Panc1 (cell line): ENCODE measurements at regions not wholly inside any gene's neighbourhood (a gene's known extent, or its start where the extent isn't known, plus 50 kb on each side); places are given as distances from the start of the nearest gene placed in this dataset.
"Not testable (repeated sequence)": the region's sequence is repeated elsewhere in the genome, so short reads cannot be mapped to it uniquely, and the experiment has no call there.

ENCODE experiments used
- ATAC-seq: fragments of 200-7000 bp; cut with Tn5 transposase; 2 replicates; pipeline ENCODE4 v1.9.1; 2020; ENCODE audit warnings: mild to moderate bottlenecking, moderate library complexity
- BruUV-seq: library from RNA; stranded (reverse); fragments of 400-500 nt; replicated peaks from 2 replicates; lab custom pipeline; 2021; lab: Mats Ljungman, UMichigan
- CTCF ChIA-PET: fragments of 300-600 bp; sonication (Branson Sonifier 250); formaldehyde crosslinking; loops from one replicate; lab custom pipeline; 2022; ENCODE audit warnings: antibody characterized with exemption; lab: Charles Lee
- POLR2A ChIA-PET: fragments of 300-600 bp; sonication (Branson Sonifier 250); formaldehyde crosslinking; loops from one replicate; lab custom pipeline; 2022; ENCODE audit warnings: antibody characterized with exemption; lab: Charles Lee
- DNase-seq: peaks from one replicate; pipeline ENCODE4 v3.0.0-alpha.2; 2010; ENCODE audit warnings: low read depth, low spot score
- H3K27ac ChIP-seq: 2 replicates; pipeline ENCODE4 v1.5.1; 2011; ENCODE audit warnings: mild to moderate bottlenecking, low read length, inconsistent platforms
- H3K27me3 ChIP-seq: fragments of 200-500 bp; sonication (Bioruptor generic); 2 replicates; pipeline ENCODE4 v1.6.0; 2014; ENCODE audit warnings: low read length, inconsistent platforms; ENCODE audit not compliant: control insufficient read depth, insufficient read depth
- H3K36me3 ChIP-seq: fragments of 200-500 bp; sonication (Bioruptor generic); 2 replicates; pipeline ENCODE4 v1.5.1; 2014; ENCODE audit warnings: inconsistent platforms, mild to moderate bottlenecking, low read length, moderate library complexity; ENCODE audit not compliant: control insufficient read depth, insufficient read depth
- H3K4me1 ChIP-seq: 2 replicates; pipeline ENCODE4 v1.5.1; 2011; ENCODE audit warnings: inconsistent platforms, mild to moderate bottlenecking, low read length, moderate library complexity; ENCODE audit not compliant: control insufficient read depth, insufficient read depth
- H3K4me3 ChIP-seq, 2 experiments: 2 replicates each; pipeline ENCODE4 v1.5.1; 2011 to 2012; ENCODE audit warnings: low read depth in 2 of 2, low read length in 2 of 2, mild to moderate bottlenecking in 2 of 2, inconsistent platforms in 1 of 2, moderate library complexity in 1 of 2
- H3K9me3 ChIP-seq: fragments of 200-500 bp; sonication (Bioruptor generic); 2 replicates; pipeline ENCODE4 v1.5.1; 2014; ENCODE audit warnings: low read depth, mild to moderate bottlenecking, inconsistent platforms, low read length, moderate library complexity; ENCODE audit not compliant: control insufficient read depth, insufficient read depth
- CTCF ChIP-seq: fragments of 450-650 bp; IDR thresholded peaks from 2 replicates; pipeline ENCODE4 v1.5.1; 2017; ENCODE audit warnings: mild to moderate bottlenecking
- POLR2AphosphoS5 ChIP-seq: IDR thresholded peaks from 2 replicates; pipeline ENCODE4 v1.6.1; 2012; ENCODE audit warnings: mild to moderate bottlenecking, low read depth, low read length, moderate library complexity
- SIN3A ChIP-seq: IDR thresholded peaks from 2 replicates; pipeline ENCODE4 v1.6.1; 2012; ENCODE audit warnings: low read depth, mild to moderate bottlenecking, low read length, moderate library complexity, borderline replicate concordance; ENCODE audit not compliant: insufficient read depth
- TCF7L2 ChIP-seq: IDR thresholded peaks from 2 replicates; pipeline ENCODE4 v1.6.1; 2011; ENCODE audit warnings: mild to moderate bottlenecking, low read depth, low read length, inconsistent platforms
- in situ Hi-C: cut with HindIII; loops from 2 replicates; pipeline ENCODE4 v1.10.0; 2016; ENCODE audit warnings: low sequenced_read_pairs, low pct_unique_long_range_greater_than_20kb
- intact Hi-C: fragments of 100-400 bp; cut with micrococcal nuclease; formaldehyde crosslinking; loops from one replicate; pipeline ENCODE4 v1.10.0; 2022; ENCODE audit not compliant: unreplicated experiment
- TF ChIP-seq, protein P1 (sequence below), 2 experiments: IDR thresholded peaks; 2 replicates each; pipeline ENCODE4 v1.6.1; 2011 to 2012; ENCODE audit warnings: low read depth in 2 of 2, control low read depth in 1 of 2, low read length in 1 of 2, mild to moderate bottlenecking in 1 of 2, moderate library complexity in 1 of 2; ENCODE audit not compliant: insufficient read depth in 1 of 2

GRCh38 chr17:26963163-26963503 is 330.8 kb upstream of the WSB1 start:
- Histone ChIP-seq H3K36me3 (no peaks in the 10 kb centered on the region), H3K9me3 (no peaks in the 10 kb centered on the region), H3K4me1 (no peaks in the 10 kb centered on the region), H3K27me3 (no peaks in the 10 kb centered on the region), H3K4me3 (no peak overlapping the region), H3K27ac (no peak overlapping the region)
- ChIA-PET POLR2A (no interaction called here), CTCF (no interaction called here)
- TF ChIP-seq, protein P1, sequence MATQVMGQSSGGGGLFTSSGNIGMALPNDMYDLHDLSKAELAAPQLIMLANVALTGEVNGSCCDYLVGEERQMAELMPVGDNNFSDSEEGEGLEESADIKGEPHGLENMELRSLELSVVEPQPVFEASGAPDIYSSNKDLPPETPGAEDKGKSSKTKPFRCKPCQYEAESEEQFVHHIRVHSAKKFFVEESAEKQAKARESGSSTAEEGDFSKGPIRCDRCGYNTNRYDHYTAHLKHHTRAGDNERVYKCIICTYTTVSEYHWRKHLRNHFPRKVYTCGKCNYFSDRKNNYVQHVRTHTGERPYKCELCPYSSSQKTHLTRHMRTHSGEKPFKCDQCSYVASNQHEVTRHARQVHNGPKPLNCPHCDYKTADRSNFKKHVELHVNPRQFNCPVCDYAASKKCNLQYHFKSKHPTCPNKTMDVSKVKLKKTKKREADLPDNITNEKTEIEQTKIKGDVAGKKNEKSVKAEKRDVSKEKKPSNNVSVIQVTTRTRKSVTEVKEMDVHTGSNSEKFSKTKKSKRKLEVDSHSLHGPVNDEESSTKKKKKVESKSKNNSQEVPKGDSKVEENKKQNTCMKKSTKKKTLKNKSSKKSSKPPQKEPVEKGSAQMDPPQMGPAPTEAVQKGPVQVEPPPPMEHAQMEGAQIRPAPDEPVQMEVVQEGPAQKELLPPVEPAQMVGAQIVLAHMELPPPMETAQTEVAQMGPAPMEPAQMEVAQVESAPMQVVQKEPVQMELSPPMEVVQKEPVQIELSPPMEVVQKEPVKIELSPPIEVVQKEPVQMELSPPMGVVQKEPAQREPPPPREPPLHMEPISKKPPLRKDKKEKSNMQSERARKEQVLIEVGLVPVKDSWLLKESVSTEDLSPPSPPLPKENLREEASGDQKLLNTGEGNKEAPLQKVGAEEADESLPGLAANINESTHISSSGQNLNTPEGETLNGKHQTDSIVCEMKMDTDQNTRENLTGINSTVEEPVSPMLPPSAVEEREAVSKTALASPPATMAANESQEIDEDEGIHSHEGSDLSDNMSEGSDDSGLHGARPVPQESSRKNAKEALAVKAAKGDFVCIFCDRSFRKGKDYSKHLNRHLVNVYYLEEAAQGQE (IDR thresholded peaks at IDR 0.05; ENCODE audit: insufficient read depth in 1 of 2, low read depth in 2 of 2, low read length in 1 of 2) = no peak
- TF ChIP-seq POLR2AphosphoS5 (no peak), TCF7L2 (no peak), CTCF (no peak), SIN3A (no peak)
- BruUV-seq = no TSS peak
- in situ Hi-C loops (no loop called here), intact Hi-C loops (no loop called here)
- DNase-seq (no peak), ATAC-seq (no peak)

DNA sequence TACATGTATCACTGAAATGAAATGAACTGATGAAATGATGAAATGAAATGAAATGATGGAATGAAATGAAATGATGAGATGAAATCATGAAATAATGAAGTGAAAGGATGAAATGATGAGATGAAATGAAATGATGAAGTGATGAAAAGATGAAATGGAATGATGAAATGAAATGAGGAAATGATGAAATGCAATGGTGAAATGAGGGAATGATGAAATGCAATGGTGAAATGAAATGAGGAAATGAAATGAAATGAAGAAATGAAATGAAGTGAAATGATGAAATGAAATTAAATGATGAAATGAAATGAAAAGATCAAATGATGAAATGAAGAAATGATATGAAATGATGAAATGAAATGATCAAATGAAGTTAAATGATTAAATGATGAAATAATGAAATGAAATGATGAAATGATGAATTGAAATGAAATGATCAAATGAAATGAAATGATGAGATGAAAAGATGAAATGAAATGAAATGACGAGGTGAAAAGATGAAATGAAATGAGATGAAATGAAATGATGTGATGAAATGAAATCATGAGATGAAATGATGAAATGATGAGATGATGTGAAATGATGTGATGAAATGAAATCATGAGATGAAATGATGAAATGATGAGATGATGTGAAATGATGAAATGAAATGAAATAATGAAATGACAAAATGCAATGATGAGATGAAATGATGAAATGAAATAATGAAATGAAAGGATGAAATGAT is 327.9 kb upstream of the WSB1 start:
- in situ Hi-C loops, POLR2A ChIA-PET, H3K4me1 ChIP-seq, ATAC-seq, DNase-seq, H3K9me3 ChIP-seq, CTCF ChIA-PET, H3K4me3 ChIP-seq, intact Hi-C loops, BruUV-seq, H3K36me3 ChIP-seq, H3K27ac ChIP-seq, H3K27me3 ChIP-seq: not testable (repeated sequence)

DNA sequence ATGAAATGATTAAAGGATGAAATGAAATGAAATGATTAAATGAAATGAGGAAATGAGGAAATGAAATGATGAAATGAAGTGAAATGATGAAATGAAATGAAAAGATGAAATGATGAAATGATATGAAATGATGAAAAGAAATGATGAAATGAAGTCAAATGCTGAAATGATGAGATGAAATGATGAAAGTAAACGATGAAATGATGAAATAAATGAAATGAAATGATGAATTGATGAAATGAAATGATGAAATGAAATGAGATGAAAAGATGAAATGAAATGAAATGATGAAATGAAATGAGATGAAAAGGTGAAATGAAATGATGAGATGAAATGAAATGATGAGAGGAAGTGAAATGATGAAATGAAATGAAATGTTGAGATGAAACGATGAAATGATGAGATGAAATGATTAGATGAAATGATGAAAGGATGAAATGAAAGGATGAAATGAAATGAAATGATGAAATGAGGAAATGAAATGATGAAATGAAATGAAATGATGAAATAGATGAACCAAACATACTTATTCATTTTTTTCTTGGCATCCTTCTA is 327.2 kb upstream of the WSB1 start:
- not testable (repeated sequence) for H3K9me3 ChIP-seq

GRCh38 chr17:26981845-26982425 is 312.0 kb upstream of the WSB1 start:
- in situ Hi-C loops, H3K4me3 ChIP-seq, ATAC-seq, H3K36me3 ChIP-seq, DNase-seq, H3K4me1 ChIP-seq, H3K27me3 ChIP-seq, BruUV-seq, H3K27ac ChIP-seq, CTCF ChIA-PET, H3K9me3 ChIP-seq, intact Hi-C loops: not testable (repeated sequence)
- POLR2A ChIA-PET = interaction anchor here (0.6 kb wide), 1 partner anchor 761 kb away, joined by 10 read pairs; no protein-coding TSS in a partner anchor

More for the DNA sequence above, 327.2 kb upstream of the WSB1 start:
- H3K36me3 ChIP-seq, H3K4me1 ChIP-seq, H3K27me3 ChIP-seq, in situ Hi-C loops, H3K4me3 ChIP-seq, DNase-seq, ATAC-seq, BruUV-seq, CTCF ChIA-PET, intact Hi-C loops, POLR2A ChIA-PET, H3K27ac ChIP-seq: not testable (repeated sequence)

- in situ Hi-C loops, H3K27me3 ChIP-seq, ATAC-seq, intact Hi-C loops, DNase-seq, BruUV-seq, H3K27ac ChIP-seq, CTCF ChIA-PET, H3K4me3 ChIP-seq, H3K4me1 ChIP-seq, H3K9me3 ChIP-seq, H3K36me3 ChIP-seq: not testable (repeated sequence)
- POLR2A ChIA-PET = interaction anchor here (0.6 kb wide), 1 partner anchor 760 kb away, joined by 10 read pairs; no protein-coding TSS in a partner anchor
Measured at GRCh38 chr17:26982563-26982962, 311.4 kb upstream of the WSB1 start.
